Suprapubic skin (tissue), 3 donors: ENCODE measurements at regions not wholly inside any gene's neighbourhood (a gene's known extent, or its start where the extent isn't known, plus 50 kb on each side); places are given as distances from the start of the nearest gene placed in this dataset.

Experiments
- EP300 ChIP-seq: sonication (generic); formaldehyde crosslinking; IDR thresholded peaks from one replicate; pipeline ENCODE4 v1.6.1; 2017; ENCODE audit warnings: antibody characterized with exemption
- TF ChIP-seq, protein P1 (sequence below), 2 donors: fragments of 200-600 bp in 1 of 2; fragments of 450-650 bp in 1 of 2; sonication (generic) in 1 of 2; IDR thresholded peaks; one replicate each; pipeline ENCODE4 v1.5.1; 2016 to 2019; ENCODE audit warnings: antibody characterized with exemption in 2 of 2, mild to moderate bottlenecking in 1 of 2, moderate library complexity in 1 of 2

DNA sequence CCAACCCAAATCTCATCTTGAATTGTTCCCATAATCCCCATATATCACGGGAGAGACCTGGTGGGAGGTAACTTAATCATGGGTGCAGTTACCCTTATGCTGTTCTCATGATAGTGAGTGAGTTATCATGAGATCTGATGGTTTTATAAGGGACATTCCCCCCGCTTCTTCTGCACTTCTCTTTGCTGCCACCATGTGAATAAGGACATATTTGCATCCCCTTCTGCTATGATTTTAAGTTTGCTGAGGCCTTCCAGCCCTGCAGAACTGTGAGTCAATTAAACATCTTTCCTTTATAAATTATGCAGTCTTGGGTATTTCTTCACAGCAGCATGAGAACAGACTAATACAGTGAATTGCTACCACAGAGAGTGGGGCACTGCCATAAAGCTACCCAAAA lies 179.1 kb downstream of the LRIG3 start:
- TF ChIP-seq, protein P1, sequence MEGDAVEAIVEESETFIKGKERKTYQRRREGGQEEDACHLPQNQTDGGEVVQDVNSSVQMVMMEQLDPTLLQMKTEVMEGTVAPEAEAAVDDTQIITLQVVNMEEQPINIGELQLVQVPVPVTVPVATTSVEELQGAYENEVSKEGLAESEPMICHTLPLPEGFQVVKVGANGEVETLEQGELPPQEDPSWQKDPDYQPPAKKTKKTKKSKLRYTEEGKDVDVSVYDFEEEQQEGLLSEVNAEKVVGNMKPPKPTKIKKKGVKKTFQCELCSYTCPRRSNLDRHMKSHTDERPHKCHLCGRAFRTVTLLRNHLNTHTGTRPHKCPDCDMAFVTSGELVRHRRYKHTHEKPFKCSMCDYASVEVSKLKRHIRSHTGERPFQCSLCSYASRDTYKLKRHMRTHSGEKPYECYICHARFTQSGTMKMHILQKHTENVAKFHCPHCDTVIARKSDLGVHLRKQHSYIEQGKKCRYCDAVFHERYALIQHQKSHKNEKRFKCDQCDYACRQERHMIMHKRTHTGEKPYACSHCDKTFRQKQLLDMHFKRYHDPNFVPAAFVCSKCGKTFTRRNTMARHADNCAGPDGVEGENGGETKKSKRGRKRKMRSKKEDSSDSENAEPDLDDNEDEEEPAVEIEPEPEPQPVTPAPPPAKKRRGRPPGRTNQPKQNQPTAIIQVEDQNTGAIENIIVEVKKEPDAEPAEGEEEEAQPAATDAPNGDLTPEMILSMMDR (IDR thresholded peaks at IDR 0.05): no peak
- no peak for TF ChIP-seq EP300
